ENCODE measurements at regions not wholly inside any gene's neighbourhood (a gene's known extent, or its start where the extent isn't known, plus 50 kb on each side); places are given as distances from the start of the nearest gene placed in this dataset.

DNA sequence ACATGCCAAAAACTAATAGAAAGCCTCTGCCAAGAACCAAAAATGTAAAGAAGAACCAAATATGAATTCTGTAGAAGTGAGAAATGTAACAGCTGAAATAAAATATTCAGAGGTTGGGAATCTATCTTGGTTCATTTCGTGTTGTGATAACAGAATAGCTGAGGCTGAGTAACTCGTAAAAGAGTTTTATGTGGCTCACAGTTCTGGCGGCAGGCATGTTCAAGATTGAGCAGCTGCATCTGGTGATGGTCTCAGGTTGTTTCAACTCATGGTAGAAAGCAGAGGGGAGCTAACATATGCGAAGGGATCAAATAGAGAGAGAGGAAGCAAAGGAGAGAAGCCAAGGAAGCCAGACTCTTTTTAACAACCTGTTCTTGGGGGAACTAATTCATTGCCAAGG, 717.2 kb downstream of the TNS3 start:
- CTCF ChIA-PET = no interaction called here
- intact Hi-C loops (cut with micrococcal nuclease) = no loop called here
- ATAC-seq = no peak

More for the DNA sequence above, 717.2 kb downstream of the TNS3 start:
- POLR2A ChIA-PET = no interaction called here
- Histone ChIP-seq H3K27me3 (ENCODE audit: insufficient read depth, low read length) (no peaks in the 10 kb centered on the region), H3K9me3 (ENCODE audit: control insufficient read depth in 1 of 2, insufficient read depth in 1 of 2, low read depth in 1 of 2, low read length in 2 of 2) (no peaks in the 10 kb centered on the region; a peak in 1 of 4 replicates), H2AFZ (ENCODE audit: low read depth, low read length, poor library complexity, severe bottlenecking) (no peak overlapping the region), H3K4me2 (ENCODE audit: low read length) (no peak overlapping the region), H3K79me2 (ENCODE audit: insufficient read depth, low read length) (no peaks in the 10 kb centered on the region), H3K4me3 (replicated peaks in 1 of 2; ENCODE audit: low read depth in 1 of 2, low read length in 2 of 2) (no peak overlapping the region), H3K27ac (ENCODE audit: low read depth, low read length) (no peak overlapping the region), H3K9ac (ENCODE audit: low read length) (no peak overlapping the region), H4K20me1 (ENCODE audit: insufficient read depth) (no peaks in the 10 kb centered on the region), H3K4me1 (ENCODE audit: control insufficient read depth in 1 of 2, insufficient read depth in 2 of 2, low read length in 2 of 2) (no peaks in the 10 kb centered on the region), H3K9me2 (ENCODE audit: insufficient read depth) (no peaks in the 10 kb centered on the region), H3K36me3 (ENCODE audit: control insufficient read depth in 1 of 2, insufficient read depth in 2 of 2, low read length in 2 of 2) (no peaks in the 10 kb centered on the region)
- no TSS peak for BruUV-seq (replicated peaks)
- RAD21 ChIA-PET (ENCODE audit: low non-redundant PET in 1 of 2, low total read pairs in 2 of 2, uncharacterized antibody in 2 of 2, unreplicated experiment in 2 of 2) = no interaction called here
- DNase-seq (ENCODE audit: low read depth, low spot score) = no peak
- TF ChIP-seq, protein P1, sequence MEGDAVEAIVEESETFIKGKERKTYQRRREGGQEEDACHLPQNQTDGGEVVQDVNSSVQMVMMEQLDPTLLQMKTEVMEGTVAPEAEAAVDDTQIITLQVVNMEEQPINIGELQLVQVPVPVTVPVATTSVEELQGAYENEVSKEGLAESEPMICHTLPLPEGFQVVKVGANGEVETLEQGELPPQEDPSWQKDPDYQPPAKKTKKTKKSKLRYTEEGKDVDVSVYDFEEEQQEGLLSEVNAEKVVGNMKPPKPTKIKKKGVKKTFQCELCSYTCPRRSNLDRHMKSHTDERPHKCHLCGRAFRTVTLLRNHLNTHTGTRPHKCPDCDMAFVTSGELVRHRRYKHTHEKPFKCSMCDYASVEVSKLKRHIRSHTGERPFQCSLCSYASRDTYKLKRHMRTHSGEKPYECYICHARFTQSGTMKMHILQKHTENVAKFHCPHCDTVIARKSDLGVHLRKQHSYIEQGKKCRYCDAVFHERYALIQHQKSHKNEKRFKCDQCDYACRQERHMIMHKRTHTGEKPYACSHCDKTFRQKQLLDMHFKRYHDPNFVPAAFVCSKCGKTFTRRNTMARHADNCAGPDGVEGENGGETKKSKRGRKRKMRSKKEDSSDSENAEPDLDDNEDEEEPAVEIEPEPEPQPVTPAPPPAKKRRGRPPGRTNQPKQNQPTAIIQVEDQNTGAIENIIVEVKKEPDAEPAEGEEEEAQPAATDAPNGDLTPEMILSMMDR (IDR thresholded peaks at IDR 0.05 in 2 of 3, conservative IDR thresholded peaks at IDR 0.05 in 1 of 3; ENCODE audit: borderline replicate concordance in 1 of 3, insufficient read depth in 1 of 3, low read depth in 2 of 3, low read length in 2 of 3) = no peak
- TF ChIP-seq ZNF274 (IDR thresholded peaks at IDR 0.05; ENCODE audit: low read depth, low read length) (no peak), TCF7L2 (IDR thresholded peaks at IDR 0.05; ENCODE audit: borderline replicate concordance, extremely low read depth, insufficient read depth, insufficient read length) (no peak), ZFX (IDR thresholded peaks at IDR 0.05) (no peak), SP1 (IDR thresholded peaks at IDR 0.05; ENCODE audit: low read depth) (no peak), EZH2 (IDR thresholded peaks at IDR 0.05) (no peak), CBX3 (IDR thresholded peaks at IDR 0.05; ENCODE audit: low read depth) (no peak), RAD21 (IDR thresholded peaks at IDR 0.05; ENCODE audit: low read depth) (no peak)
- TF ChIP-seq, protein P2, sequence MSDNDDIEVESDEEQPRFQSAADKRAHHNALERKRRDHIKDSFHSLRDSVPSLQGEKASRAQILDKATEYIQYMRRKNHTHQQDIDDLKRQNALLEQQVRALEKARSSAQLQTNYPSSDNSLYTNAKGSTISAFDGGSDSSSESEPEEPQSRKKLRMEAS (IDR thresholded peaks at IDR 0.05) = no peak
- TF ChIP-seq, protein P3, sequence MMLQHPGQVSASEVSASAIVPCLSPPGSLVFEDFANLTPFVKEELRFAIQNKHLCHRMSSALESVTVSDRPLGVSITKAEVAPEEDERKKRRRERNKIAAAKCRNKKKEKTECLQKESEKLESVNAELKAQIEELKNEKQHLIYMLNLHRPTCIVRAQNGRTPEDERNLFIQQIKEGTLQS (IDR thresholded peaks at IDR 0.05) = no peak
